ENCODE measurements at regions not wholly inside any gene's neighbourhood (a gene's known extent, or its start where the extent isn't known, plus 50 kb on each side); places are given as distances from the start of the nearest gene placed in this dataset.
A peak's percentile ranks its signal among the peaks of the same experiment; 100 is the strongest.
"Not testable (repeated sequence)": the region's sequence is repeated elsewhere in the genome, so short reads cannot be mapped to it uniquely, and the experiment has no call there.

- not testable (repeated sequence) for DNase-seq (ENCODE audit: extremely low read depth in 1 of 11, low read depth in 9 of 11, low spot score in 4 of 11)
Observed at GRCh38 chr2:234351866-234352265, 145.0 kb downstream of the ARL4C start.

- DNase-seq (ENCODE audit: extremely low read depth in 1 of 11, low read depth in 9 of 11, low spot score in 4 of 11), result no peak
Observed at GRCh38 chr2:234348081-234348480, 148.8 kb downstream of the ARL4C start.

- no peak for DNase-seq (ENCODE audit: extremely low read depth in 1 of 11, low read depth in 9 of 11, low spot score in 4 of 11)
Observed at GRCh38 chr2:234345921-234346320, 151.0 kb downstream of the ARL4C start.

- DNase-seq (ENCODE audit: extremely low read depth in 1 of 11, low read depth in 9 of 11, low spot score in 4 of 11), result no peak
Observed at GRCh38 chr2:234344012-234344411, 152.9 kb downstream of the ARL4C start.

GRCh38 chr2:234343372-234343771, 153.5 kb downstream of the ARL4C start:
- no peak for DNase-seq (ENCODE audit: extremely low read depth in 1 of 11, low read depth in 9 of 11, low spot score in 4 of 11)

- DNase-seq (ENCODE audit: extremely low read depth in 1 of 11, low read depth in 9 of 11, low spot score in 4 of 11), result no peak
Observed at GRCh38 chr2:234341306-234341985, 155.4 kb downstream of the ARL4C start.

GRCh38 chr2:234339501-234339900, 157.4 kb downstream of the ARL4C start:
- no peak for DNase-seq (ENCODE audit: extremely low read depth in 1 of 11, low read depth in 9 of 11, low spot score in 4 of 11)

GRCh38 chr2:234339011-234339410, 157.9 kb downstream of the ARL4C start:
- no peak for DNase-seq (ENCODE audit: extremely low read depth in 1 of 11, low read depth in 9 of 11, low spot score in 4 of 11)

- peak in 3 of 11 donors; percentile 24 to 41 (median 38) for DNase-seq (ENCODE audit: extremely low read depth in 1 of 11, low read depth in 9 of 11, low spot score in 4 of 11)
Observed at GRCh38 chr2:234335661-234336228, 161.1 kb downstream of the ARL4C start.

- no peak for DNase-seq (ENCODE audit: extremely low read depth in 1 of 11, low read depth in 9 of 11, low spot score in 4 of 11)
Observed at GRCh38 chr2:234334756-234335155, 162.1 kb downstream of the ARL4C start.

GRCh38 chr2:234334151-234334550, 162.7 kb downstream of the ARL4C start:
- no peak for DNase-seq (ENCODE audit: extremely low read depth in 1 of 11, low read depth in 9 of 11, low spot score in 4 of 11)

- no peak for DNase-seq (ENCODE audit: extremely low read depth in 1 of 11, low read depth in 9 of 11, low spot score in 4 of 11)
Observed at GRCh38 chr2:234333168-234334130, 163.4 kb downstream of the ARL4C start.

- no peak for DNase-seq (ENCODE audit: extremely low read depth in 1 of 11, low read depth in 9 of 11, low spot score in 4 of 11)
Observed at GRCh38 chr2:234331966-234332365, 164.9 kb downstream of the ARL4C start.

GRCh38 chr2:234331566-234331965, 165.3 kb downstream of the ARL4C start:
- no peak for DNase-seq (ENCODE audit: extremely low read depth in 1 of 11, low read depth in 9 of 11, low spot score in 4 of 11)

- DNase-seq (ENCODE audit: extremely low read depth in 1 of 11, low read depth in 9 of 11, low spot score in 4 of 11), result no peak
Observed at GRCh38 chr2:234330902-234331301, 166.0 kb downstream of the ARL4C start.

GRCh38 chr2:234329202-234329960, 167.5 kb downstream of the ARL4C start:
- DNase-seq (ENCODE audit: extremely low read depth in 1 of 11, low read depth in 9 of 11, low spot score in 4 of 11), result no peak

GRCh38 chr2:234328444-234328990, 168.4 kb downstream of the ARL4C start:
- DNase-seq (ENCODE audit: extremely low read depth in 1 of 11, low read depth in 9 of 11, low spot score in 4 of 11), result no peak

- no peak for DNase-seq (ENCODE audit: extremely low read depth in 1 of 11, low read depth in 9 of 11, low spot score in 4 of 11)
Observed at GRCh38 chr2:234326694-234327093, 170.2 kb downstream of the ARL4C start.

- DNase-seq (ENCODE audit: extremely low read depth in 1 of 11, low read depth in 9 of 11, low spot score in 4 of 11), result no peak
Observed at GRCh38 chr2:234324116-234324515, 172.8 kb downstream of the ARL4C start.
